Ectodermal cell (in vitro differentiated cells): ENCODE measurements at regions not wholly inside any gene's neighbourhood (a gene's known extent, or its start where the extent isn't known, plus 50 kb on each side); places are given as distances from the start of the nearest gene placed in this dataset.

ENCODE experiments used
- H3K27ac ChIP-seq: 2 replicates; pipeline ENCODE4 v1.7.0; 2013; ENCODE audit warnings: mild to moderate bottlenecking, low read depth, low read length; ENCODE audit not compliant: insufficient read depth, poor library complexity, severe bottlenecking
- H3K27me3 ChIP-seq: 2 replicates; pipeline ENCODE4 v1.7.0; 2013; ENCODE audit warnings: mild to moderate bottlenecking, low read length; ENCODE audit not compliant: insufficient read depth, control insufficient read depth, poor library complexity, severe bottlenecking
- H3K36me3 ChIP-seq: one replicate; pipeline ENCODE4 v1.7.0; 2013; ENCODE audit warnings: low read length; ENCODE audit not compliant: control insufficient read depth, insufficient read depth
- H3K4me1 ChIP-seq: one replicate; pipeline ENCODE4 v1.7.0; 2013; ENCODE audit warnings: low read length; ENCODE audit not compliant: control insufficient read depth, insufficient read depth
- H3K4me3 ChIP-seq: 2 replicates; pipeline ENCODE4 v1.7.0; 2013; ENCODE audit warnings: low read depth, low read length, control low read depth; ENCODE audit not compliant: insufficient read depth
- H3K9me3 ChIP-seq: 2 replicates; pipeline ENCODE4 v1.7.0; 2013; ENCODE audit warnings: mild to moderate bottlenecking, low read length, moderate library complexity; ENCODE audit not compliant: control insufficient read depth
- WGBS, 2 experiments: methylation state at CpG; one replicate each; pipeline ENCODE4 v1.1.7; 2013; ENCODE audit warnings: missing lambda C conversion rate in 2 of 2; 5-methylcytosine and 5-hydroxymethylcytosine counted together

GRCh38 chr2:38212312-38212711, 136.4 kb upstream of the CYP1B1 start:
- no peaks in the 10 kb centered on the region for H3K9me3 ChIP-seq
- H3K36me3 ChIP-seq, result no peaks in the 10 kb centered on the region
- no peaks in the 10 kb centered on the region for H3K27me3 ChIP-seq
- H3K27ac ChIP-seq, result no peak overlapping the region
- H3K4me1 ChIP-seq, result peaks cover 16% of the 10 kb centered on the region
- 92 to 94% methylated on average over 2 of the region's 2 CpGs for WGBS, 2 experiments
- H3K4me3 ChIP-seq, result no peak overlapping the region

- no peak overlapping the region for H3K4me3 ChIP-seq
- no peaks in the 10 kb centered on the region for H3K27me3 ChIP-seq
- no peaks in the 10 kb centered on the region for H3K9me3 ChIP-seq
- no peaks in the 10 kb centered on the region for H3K36me3 ChIP-seq
- H3K27ac ChIP-seq, result no peak overlapping the region
- 100% methylated on average over 1 of the region's 1 CpG; no CpG with 5 or more reads in 1 of the 2 experiments for WGBS, 2 experiments
- peaks cover 9% of the 10 kb centered on the region for H3K4me1 ChIP-seq
Observed at GRCh38 chr2:38207168-38207567, 131.2 kb upstream of the CYP1B1 start.

GRCh38 chr2:38203446-38203810, 127.5 kb upstream of the CYP1B1 start:
- no peaks in the 10 kb centered on the region for H3K27me3 ChIP-seq
- 95 to 100% methylated on average over 9 of the region's 9 CpGs for WGBS, 2 experiments
- H3K9me3 ChIP-seq, result no peaks in the 10 kb centered on the region
- H3K36me3 ChIP-seq, result no peaks in the 10 kb centered on the region
- H3K27ac ChIP-seq, result no peak overlapping the region
- H3K4me3 ChIP-seq, result no peak overlapping the region
- H3K4me1 ChIP-seq, result peaks cover 9% of the 10 kb centered on the region

GRCh38 chr2:38202713-38203445, 126.9 kb upstream of the CYP1B1 start:
- H3K9me3 ChIP-seq, result no peaks in the 10 kb centered on the region
- no peak overlapping the region for H3K27ac ChIP-seq
- no peaks in the 10 kb centered on the region for H3K27me3 ChIP-seq
- H3K4me3 ChIP-seq, result no peak overlapping the region
- no peaks in the 10 kb centered on the region for H3K36me3 ChIP-seq
- peaks cover 9% of the 10 kb centered on the region for H3K4me1 ChIP-seq
- WGBS, 2 experiments, result 85% methylated on average over 14 of the region's 14 CpGs

- no peak overlapping the region for H3K27ac ChIP-seq
- no peaks in the 10 kb centered on the region for H3K36me3 ChIP-seq
- H3K4me3 ChIP-seq, result no peak overlapping the region
- H3K27me3 ChIP-seq, result no peaks in the 10 kb centered on the region
- H3K9me3 ChIP-seq, result no peaks in the 10 kb centered on the region
- H3K4me1 ChIP-seq, result peaks cover 9% of the 10 kb centered on the region
Observed at GRCh38 chr2:38201784-38202183, 125.8 kb upstream of the CYP1B1 start.

- no peak overlapping the region for H3K27ac ChIP-seq
- H3K36me3 ChIP-seq, result no peaks in the 10 kb centered on the region
- WGBS, 2 experiments, result 86 to 98% methylated on average over 2 to 3 of the region's 3 CpGs
- H3K27me3 ChIP-seq, result no peaks in the 10 kb centered on the region
- no peaks in the 10 kb centered on the region for H3K9me3 ChIP-seq
- H3K4me1 ChIP-seq, result peaks cover 9% of the 10 kb centered on the region
- no peak overlapping the region for H3K4me3 ChIP-seq
Observed at GRCh38 chr2:38200598-38200997, 124.6 kb upstream of the CYP1B1 start.

GRCh38 chr2:38199127-38199526, 123.2 kb upstream of the CYP1B1 start:
- Histone ChIP-seq H3K9me3 (no peaks in the 10 kb centered on the region), H3K27me3 (no peaks in the 10 kb centered on the region), H3K36me3 (no peaks in the 10 kb centered on the region), H3K4me1 (peaks cover 9% of the 10 kb centered on the region), H3K27ac (no peak overlapping the region), H3K4me3 (no peak overlapping the region)
- 100% methylated on average over 1 of the region's 1 CpG for WGBS, 2 experiments

- no peaks in the 10 kb centered on the region for H3K27me3 ChIP-seq
- no peak overlapping the region for H3K27ac ChIP-seq
- H3K36me3 ChIP-seq, result no peaks in the 10 kb centered on the region
- WGBS, 2 experiments, result 87 to 97% methylated on average over 4 to 5 of the region's 5 CpGs
- H3K9me3 ChIP-seq, result no peaks in the 10 kb centered on the region
- no peak overlapping the region for H3K4me3 ChIP-seq
- no peaks in the 10 kb centered on the region for H3K4me1 ChIP-seq
Observed at GRCh38 chr2:38194751-38195150, 118.8 kb upstream of the CYP1B1 start.

GRCh38 chr2:38192976-38193375, 117.0 kb upstream of the CYP1B1 start:
- Histone ChIP-seq H3K27me3 (no peaks in the 10 kb centered on the region), H3K9me3 (no peaks in the 10 kb centered on the region), H3K4me3 (no peak overlapping the region), H3K36me3 (no peaks in the 10 kb centered on the region), H3K27ac (no peak overlapping the region), H3K4me1 (no peaks in the 10 kb centered on the region)
- WGBS, 2 experiments, result 81 to 84% methylated on average over 3 of the region's 3 CpGs

GRCh38 chr2:38192046-38192445, 116.1 kb upstream of the CYP1B1 start:
- Histone ChIP-seq H3K4me1 (no peaks in the 10 kb centered on the region), H3K36me3 (no peaks in the 10 kb centered on the region), H3K27ac (no peak overlapping the region), H3K27me3 (no peaks in the 10 kb centered on the region), H3K4me3 (no peak overlapping the region), H3K9me3 (no peaks in the 10 kb centered on the region)

GRCh38 chr2:38191516-38191915, 115.6 kb upstream of the CYP1B1 start:
- no peak overlapping the region for H3K4me3 ChIP-seq
- H3K27ac ChIP-seq, result no peak overlapping the region
- no peaks in the 10 kb centered on the region for H3K27me3 ChIP-seq
- H3K4me1 ChIP-seq, result no peaks in the 10 kb centered on the region
- no peaks in the 10 kb centered on the region for H3K36me3 ChIP-seq
- H3K9me3 ChIP-seq, result no peaks in the 10 kb centered on the region
- WGBS, 2 experiments, result 90 to 97% methylated on average over 2 of the region's 2 CpGs
